Loucy (cell line): ENCODE measurements at regions not wholly inside any gene's neighbourhood (a gene's known extent, or its start where the extent isn't known, plus 50 kb on each side); places are given as distances from the start of the nearest gene placed in this dataset.

ENCODE experiments used
- CTCF ChIP-seq: fragments of 200-600 bp; sonication (generic); conservative IDR thresholded peaks from 2 replicates; pipeline ENCODE4 v1.5.1; 2014; ENCODE audit warnings: mild to moderate bottlenecking, antibody characterized with exemption, low read length
- EZH2phosphoT487 ChIP-seq: fragments of 200-600 bp; IDR thresholded peaks from 2 replicates; pipeline ENCODE4 v1.6.1; 2018; ENCODE audit warnings: antibody characterized with exemption, mild to moderate bottlenecking, moderate library complexity, borderline replicate concordance

GRCh38 chr18:56221195-56222065 lies 417.0 kb downstream of the TXNL1 start:
- no peak for TF ChIP-seq CTCF
- no peak for TF ChIP-seq EZH2phosphoT487
